T-helper 1 cell treated with Interleukin-12 subunit alpha and Interleukin-12 subunit beta and Interleukin-4 antibody, amounts not matched to agents 30 μg/mL and 1 μg/mL, for 36 hours (primary cell): ENCODE measurements at regions not wholly inside any gene's neighbourhood (a gene's known extent, or its start where the extent isn't known, plus 50 kb on each side); places are given as distances from the start of the nearest gene placed in this dataset.
"Not testable (repeated sequence)": the region's sequence is repeated elsewhere in the genome, so short reads cannot be mapped to it uniquely, and the experiment has no call there.

Experiments used
- H3K27ac Mint-ChIP-seq: one replicate; pipeline ENCODE4 v1.8.0; 2021; ENCODE audit warnings: mild to moderate bottlenecking, mixed read lengths
- H3K27me3 Mint-ChIP-seq: one replicate; pipeline ENCODE4 v1.8.0; 2021; ENCODE audit warnings: low read depth, mixed read lengths
- H3K36me3 Mint-ChIP-seq: one replicate; pipeline ENCODE4 v1.8.0; 2021; ENCODE audit warnings: low read depth, mixed read lengths
- H3K4me1 Mint-ChIP-seq: one replicate; pipeline ENCODE4 v1.8.0; 2021; ENCODE audit warnings: low read depth, mixed read lengths
- H3K4me3 Mint-ChIP-seq: one replicate; pipeline ENCODE4 v1.8.0; 2021; ENCODE audit warnings: mild to moderate bottlenecking, moderate library complexity, mixed read lengths
- H3K9me3 Mint-ChIP-seq: one replicate; pipeline ENCODE4 v1.8.0; 2021; ENCODE audit warnings: mixed read lengths

GRCh38 chr21:36260030-36260787 lies 59.8 kb upstream of the MORC3 start:
- Mint-ChIP-seq H3K9me3 (no peaks in the 10 kb centered on the region), H3K4me1 (peaks cover 11% of the 10 kb centered on the region), H3K4me3 (peak overlapping the region; percentile 73), H3K36me3 (peaks cover 13% of the 10 kb centered on the region), H3K27me3 (no peaks in the 10 kb centered on the region), H3K27ac (peak overlapping the region; percentile 86)

DNA sequence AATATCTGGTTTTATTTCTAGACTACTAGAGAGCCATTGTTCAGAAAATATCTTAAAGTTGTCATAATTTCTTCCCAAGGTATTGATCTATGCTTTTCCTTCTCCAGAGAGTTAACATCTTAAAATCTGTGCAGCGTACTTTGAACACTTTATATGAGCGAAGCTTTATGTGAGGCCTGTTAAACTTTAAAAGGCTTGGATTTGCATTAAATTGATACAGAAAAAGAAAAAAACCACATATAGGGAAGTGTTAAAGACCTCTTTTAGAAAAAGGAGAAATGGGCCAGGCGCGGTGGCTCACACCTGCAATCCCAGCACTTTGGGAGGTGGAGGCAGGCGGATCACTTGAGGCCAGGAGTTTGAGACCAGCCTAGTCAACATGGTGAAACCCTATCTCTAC lies 59.2 kb upstream of the MORC3 start:
- H3K4me3 Mint-ChIP-seq: peak overlapping the region; percentile 73
- no peaks in the 10 kb centered on the region for H3K9me3 Mint-ChIP-seq
- H3K27ac Mint-ChIP-seq: peak overlapping the region; percentile 86

DNA sequence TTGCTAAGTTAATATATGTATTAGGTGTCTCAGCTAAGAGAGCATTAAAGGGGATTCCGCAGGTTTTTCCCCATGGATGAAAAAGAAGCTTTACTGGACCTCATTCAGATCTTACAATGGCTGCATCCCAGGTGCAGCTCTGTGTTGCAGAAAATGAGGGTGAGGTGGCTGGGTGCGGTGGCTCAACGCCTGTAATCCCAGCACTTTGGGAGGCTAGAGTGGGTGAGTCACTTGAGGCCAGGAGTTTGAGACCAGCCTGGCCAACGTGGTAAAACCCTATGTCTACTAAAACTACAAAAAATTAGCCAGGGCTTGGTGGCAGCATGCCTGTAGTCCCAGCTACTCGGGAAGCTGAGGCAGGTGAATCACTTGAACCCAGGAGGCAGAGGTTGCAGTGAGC lies 58.5 kb upstream of the MORC3 start:
- H3K9me3 Mint-ChIP-seq: no peaks in the 10 kb centered on the region
- peaks cover 11% of the 10 kb centered on the region for H3K36me3 Mint-ChIP-seq
- H3K4me3 Mint-ChIP-seq: no peak overlapping the region
- no peaks in the 10 kb centered on the region for H3K27me3 Mint-ChIP-seq
- H3K27ac Mint-ChIP-seq: no peak overlapping the region
- H3K4me1 Mint-ChIP-seq: peaks cover 11% of the 10 kb centered on the region

More for the DNA sequence above, 59.2 kb upstream of the MORC3 start:
- H3K27me3 Mint-ChIP-seq: no peaks in the 10 kb centered on the region
- H3K4me1 Mint-ChIP-seq: peaks cover 11% of the 10 kb centered on the region
- H3K36me3 Mint-ChIP-seq: peaks cover 11% of the 10 kb centered on the region

GRCh38 chr21:36263797-36264196 lies 56.2 kb upstream of the MORC3 start:
- Mint-ChIP-seq H3K4me1 (peaks cover 11% of the 10 kb centered on the region), H3K36me3 (peaks cover 9% of the 10 kb centered on the region), H3K9me3 (no peaks in the 10 kb centered on the region), H3K27ac (no peak overlapping the region), H3K4me3 (no peak overlapping the region), H3K27me3 (no peaks in the 10 kb centered on the region)

DNA sequence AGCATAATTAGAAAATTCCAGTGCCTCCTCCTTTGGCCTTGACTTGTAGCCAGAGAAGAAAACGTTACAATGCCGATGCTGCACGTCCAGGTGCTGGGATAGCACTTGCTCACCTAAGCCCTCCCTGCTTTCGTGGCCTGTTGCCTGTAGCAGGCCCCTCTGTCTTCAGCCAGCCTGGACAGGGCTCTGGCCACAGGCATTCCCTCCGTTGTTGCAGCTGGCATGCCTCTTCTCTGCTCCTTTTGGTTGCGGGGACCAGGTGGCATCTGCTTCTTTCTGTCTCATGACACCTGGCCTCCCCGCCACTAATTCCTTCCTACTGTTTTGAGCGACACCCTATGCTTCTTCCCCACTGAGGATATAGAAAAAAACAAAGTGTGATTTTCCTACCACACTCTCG lies 54.6 kb upstream of the MORC3 start:
- H3K36me3 Mint-ChIP-seq: peaks cover 6% of the 10 kb centered on the region
- H3K27ac Mint-ChIP-seq: no peak overlapping the region

GRCh38 chr21:36267828-36268227 lies 52.2 kb upstream of the MORC3 start:
- H3K4me1 Mint-ChIP-seq, H3K27me3 Mint-ChIP-seq, H3K27ac Mint-ChIP-seq, H3K4me3 Mint-ChIP-seq, H3K36me3 Mint-ChIP-seq, H3K9me3 Mint-ChIP-seq: not testable (repeated sequence)

More for the DNA sequence above, 54.6 kb upstream of the MORC3 start:
- Mint-ChIP-seq H3K9me3 (no peaks in the 10 kb centered on the region), H3K4me3 (no peak overlapping the region), H3K27me3 (no peaks in the 10 kb centered on the region), H3K4me1 (peaks cover 4% of the 10 kb centered on the region)

- not testable (repeated sequence) for H3K9me3 Mint-ChIP-seq, H3K27me3 Mint-ChIP-seq, H3K4me1 Mint-ChIP-seq, H3K27ac Mint-ChIP-seq, H3K4me3 Mint-ChIP-seq, H3K36me3 Mint-ChIP-seq
Observed at GRCh38 chr21:36268264-36268663, 51.7 kb upstream of the MORC3 start.
